ENCODE measurements at regions not wholly inside any gene's neighbourhood (a gene's known extent, or its start where the extent isn't known, plus 50 kb on each side); places are given as distances from the start of the nearest gene placed in this dataset.

GRCh38 chr9:130759738-130760137 is 66.2 kb downstream of the EXOSC2 start:
- Histone ChIP-seq H3K4me2 (ENCODE audit: low read depth, low read length, poor library complexity, severe bottlenecking) (no peak overlapping the region), H3K27me3 (ENCODE audit: insufficient read depth, low read length, poor library complexity, severe bottlenecking) (no peaks in the 10 kb centered on the region), H2AFZ (ENCODE audit: low read length) (no peak overlapping the region), H3K79me2 (ENCODE audit: insufficient read depth, low read length) (no peaks in the 10 kb centered on the region), H3K9me2 (replicated peaks; ENCODE audit: low read depth, low read length) (no peaks in the 10 kb centered on the region), H3K9me3 (ENCODE audit: insufficient read depth, low read depth, low read length) (no peaks in the 10 kb centered on the region), H3K9ac (ENCODE audit: low read depth, low read length, poor library complexity, severe bottlenecking) (no peak overlapping the region), H3K4me3 (ENCODE audit: low read length, poor library complexity, severe bottlenecking) (no peak overlapping the region), H4K20me1 (ENCODE audit: insufficient read depth, low read length, poor library complexity, severe bottlenecking) (no peaks in the 10 kb centered on the region), H3K36me3 (ENCODE audit: insufficient read depth, low read length) (no peaks in the 10 kb centered on the region), H3F3A (ENCODE audit: low read depth) (no peaks in the 10 kb centered on the region), H3K4me1 (ENCODE audit: insufficient read depth, low read length, poor library complexity, severe bottlenecking) (no peaks in the 10 kb centered on the region)
- TF ChIP-seq EZH2phosphoT487 (IDR thresholded peaks at IDR 0.05; ENCODE audit: borderline replicate concordance), result no peak
- TF ChIP-seq CTCF (conservative IDR thresholded peaks at IDR 0.05; ENCODE audit: low read length), result no peak

- Histone ChIP-seq H3K9me3 (ENCODE audit: insufficient read depth, low read depth, low read length) (no peaks in the 10 kb centered on the region), H3K9me2 (replicated peaks; ENCODE audit: low read depth, low read length) (no peaks in the 10 kb centered on the region), H3K9ac (ENCODE audit: low read depth, low read length, poor library complexity, severe bottlenecking) (no peak overlapping the region), H3K27me3 (ENCODE audit: insufficient read depth, low read length, poor library complexity, severe bottlenecking) (no peaks in the 10 kb centered on the region), H4K20me1 (ENCODE audit: insufficient read depth, low read length, poor library complexity, severe bottlenecking) (no peaks in the 10 kb centered on the region), H3K36me3 (ENCODE audit: insufficient read depth, low read length) (no peaks in the 10 kb centered on the region), H3K4me1 (ENCODE audit: insufficient read depth, low read length, poor library complexity, severe bottlenecking) (peaks cover 8% of the 10 kb centered on the region), H3K4me3 (ENCODE audit: low read length, poor library complexity, severe bottlenecking) (no peak overlapping the region), H3F3A (ENCODE audit: low read depth) (no peaks in the 10 kb centered on the region), H2AFZ (ENCODE audit: low read length) (no peak overlapping the region), H3K79me2 (ENCODE audit: insufficient read depth, low read length) (no peaks in the 10 kb centered on the region), H3K4me2 (ENCODE audit: low read depth, low read length, poor library complexity, severe bottlenecking) (no peak overlapping the region)
- TF ChIP-seq EZH2phosphoT487 (IDR thresholded peaks at IDR 0.05; ENCODE audit: borderline replicate concordance) (no peak), CTCF (conservative IDR thresholded peaks at IDR 0.05; ENCODE audit: low read length) (no peak)
These were observed 70.0 kb downstream of the EXOSC2 start for GRCh38 chr9:130763331-130764171.

GRCh38 chr9:130765137-130766020 is 69.7 kb upstream of the ABL1 start:
- Histone ChIP-seq H3K9me3 (ENCODE audit: insufficient read depth, low read depth, low read length) (no peaks in the 10 kb centered on the region), H3K36me3 (ENCODE audit: insufficient read depth, low read length) (no peaks in the 10 kb centered on the region), H2AFZ (ENCODE audit: low read length) (no peak overlapping the region), H3K4me1 (ENCODE audit: insufficient read depth, low read length, poor library complexity, severe bottlenecking) (peaks cover 9% of the 10 kb centered on the region), H3F3A (ENCODE audit: low read depth) (no peaks in the 10 kb centered on the region), H3K27me3 (ENCODE audit: insufficient read depth, low read length, poor library complexity, severe bottlenecking) (no peaks in the 10 kb centered on the region), H3K9me2 (replicated peaks; ENCODE audit: low read depth, low read length) (no peaks in the 10 kb centered on the region), H3K79me2 (ENCODE audit: insufficient read depth, low read length) (no peaks in the 10 kb centered on the region), H3K4me3 (ENCODE audit: low read length, poor library complexity, severe bottlenecking) (no peak overlapping the region), H3K9ac (ENCODE audit: low read depth, low read length, poor library complexity, severe bottlenecking) (no peak overlapping the region), H3K4me2 (ENCODE audit: low read depth, low read length, poor library complexity, severe bottlenecking) (no peak overlapping the region), H4K20me1 (ENCODE audit: insufficient read depth, low read length, poor library complexity, severe bottlenecking) (no peaks in the 10 kb centered on the region)
- TF ChIP-seq CTCF (conservative IDR thresholded peaks at IDR 0.05; ENCODE audit: low read length) (no peak), EZH2phosphoT487 (IDR thresholded peaks at IDR 0.05; ENCODE audit: borderline replicate concordance) (no peak)

Data from Loucy (cell line).